GOT3 (cell line): ENCODE measurements at regions not wholly inside any gene's neighbourhood (a gene's known extent, or its start where the extent isn't known, plus 50 kb on each side); places are given as distances from the start of the nearest gene placed in this dataset.

ENCODE experiments used
- DNase-seq: peaks from one replicate; lab custom pipeline; 2025; ENCODE audit warnings: mixed read lengths; lab: John Stamatoyannopoulos, UW

DNA sequence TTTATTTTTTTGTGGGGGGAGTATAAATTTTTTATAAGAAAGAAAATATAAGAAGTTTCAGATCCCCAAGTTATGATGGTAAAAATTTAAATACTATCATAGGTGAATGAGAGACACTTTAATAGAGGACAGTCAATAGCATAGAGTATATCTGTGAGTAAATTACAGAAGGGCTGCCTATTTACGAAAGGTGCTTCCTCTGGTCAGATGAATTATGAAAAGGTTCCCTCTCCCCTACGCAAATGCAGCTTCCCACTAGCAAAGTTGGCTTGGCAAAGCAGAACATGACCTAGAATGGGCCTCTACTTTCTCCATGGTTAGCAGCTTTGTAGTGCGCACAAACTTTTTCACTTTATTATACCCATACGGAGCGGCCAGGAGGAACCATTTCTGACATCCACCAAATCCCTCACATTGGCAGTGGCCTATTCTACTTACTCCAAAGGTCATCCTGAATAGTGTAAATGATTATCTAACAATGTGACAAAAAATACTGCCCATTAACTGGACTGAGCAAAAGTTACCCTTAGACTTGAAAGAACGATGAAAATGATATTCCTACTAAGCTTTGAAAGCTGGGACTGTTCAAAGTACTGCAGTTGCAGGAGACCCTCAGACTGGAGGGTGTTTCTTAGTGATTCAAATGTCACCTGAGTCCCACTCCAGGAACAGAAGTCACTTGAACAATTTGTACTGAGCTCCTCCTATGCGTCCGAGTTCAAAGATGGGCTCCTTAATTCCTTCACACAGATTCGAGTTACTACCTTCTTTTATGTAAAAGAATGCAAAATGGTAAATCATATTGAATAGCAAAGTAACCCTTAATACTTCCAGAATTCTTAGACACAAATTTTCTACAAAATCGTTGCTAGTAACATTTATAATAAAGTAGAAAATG is 148.5 kb downstream of the NOL4 start:
- DNase-seq, result no peak

DNA sequence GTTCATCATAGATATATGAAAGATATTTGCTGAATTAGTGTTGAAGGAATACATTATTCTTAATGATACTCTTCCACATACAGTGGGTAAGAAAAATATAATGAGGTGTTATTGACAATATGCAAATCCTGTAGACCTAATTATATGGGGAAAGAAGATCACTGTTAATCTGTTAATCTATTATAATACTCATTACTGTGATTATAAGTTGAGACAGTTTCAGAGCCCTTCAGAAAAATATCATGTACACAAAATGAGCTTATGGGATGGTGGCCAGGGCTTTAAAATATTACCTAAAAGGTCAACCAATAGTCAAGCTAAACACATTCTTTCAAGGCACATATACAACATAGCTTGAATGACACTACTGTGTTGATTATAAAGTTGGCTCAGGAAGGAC is 163.5 kb downstream of the NOL4 start:
- no peak for DNase-seq

DNA sequence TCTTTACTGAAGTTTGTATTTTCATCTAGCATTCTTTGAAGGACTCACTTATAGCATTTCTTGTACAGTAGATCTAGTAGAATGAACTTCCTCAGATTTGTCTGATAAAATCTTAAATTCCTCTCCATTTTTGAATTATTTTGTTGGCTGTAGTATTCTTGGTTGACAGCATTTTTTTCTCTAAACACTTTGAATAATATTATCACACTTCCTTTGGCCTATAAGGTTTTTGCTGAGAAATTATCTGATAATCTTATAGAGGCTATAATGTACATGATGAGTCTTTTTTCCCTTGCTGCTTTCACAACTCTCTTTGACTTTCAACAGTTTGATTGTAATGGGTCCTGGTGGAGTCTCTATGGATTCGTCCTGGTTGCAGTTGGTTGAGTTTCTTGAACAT is 169.5 kb downstream of the NOL4 start:
- DNase-seq, result no peak

DNA sequence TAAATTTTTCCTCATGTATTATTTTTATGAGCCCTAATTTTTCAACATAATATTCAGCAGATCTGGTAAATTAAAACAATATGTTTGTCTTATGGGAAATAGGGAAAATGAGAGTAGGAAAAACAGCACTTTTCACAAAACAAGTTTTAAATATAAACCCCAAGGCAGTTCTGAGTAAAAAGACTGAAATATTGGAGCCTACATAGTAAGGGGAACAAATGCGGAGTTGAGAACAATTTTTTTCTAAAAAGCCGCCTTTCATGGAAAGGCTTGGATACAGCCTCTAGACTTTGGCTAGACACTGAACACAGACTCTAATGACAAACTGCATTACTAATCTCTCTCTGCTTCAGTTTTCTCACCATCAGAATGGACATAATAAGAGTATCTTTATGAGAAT is 174.1 kb downstream of the NOL4 start:
- no peak for DNase-seq

DNA sequence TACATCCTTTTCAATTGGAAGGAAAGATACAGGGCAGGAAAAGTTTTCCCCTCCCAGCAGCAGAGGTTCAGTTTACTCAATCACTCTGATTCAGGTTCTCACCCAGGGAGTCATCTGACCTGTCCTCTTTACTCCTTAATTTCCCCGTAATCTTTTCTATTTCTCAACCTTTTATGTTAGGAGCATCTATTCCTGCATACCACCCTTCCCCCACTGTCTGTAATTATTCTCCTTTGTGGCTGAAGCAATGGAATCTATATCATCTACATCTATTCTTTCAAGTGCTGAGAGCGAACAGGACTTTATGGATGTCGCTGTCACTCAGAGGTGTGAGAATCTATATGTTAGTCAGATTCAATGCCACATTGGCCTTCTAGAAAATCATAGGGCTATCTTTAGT is 175.2 kb downstream of the NOL4 start:
- DNase-seq, result no peak

DNA sequence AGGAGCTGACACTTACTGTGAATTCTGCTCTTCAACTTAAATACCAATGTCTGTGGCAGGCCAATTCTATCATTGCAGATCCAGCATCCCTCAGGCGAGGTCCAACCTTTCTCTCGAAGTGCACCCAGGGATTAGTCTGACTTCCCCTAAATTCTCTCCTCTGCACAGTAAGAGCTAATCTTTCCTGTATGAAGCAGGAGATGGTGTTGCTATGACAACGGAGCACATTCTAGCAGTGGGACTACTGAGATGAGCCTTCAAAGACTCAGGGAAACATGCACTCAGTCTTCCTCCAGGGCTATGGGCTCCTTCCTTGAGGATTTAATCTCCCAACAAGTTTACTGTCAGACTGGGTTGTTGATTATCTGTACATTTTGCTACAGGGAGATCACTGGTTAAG is 176.3 kb downstream of the NOL4 start:
- no peak for DNase-seq

DNA sequence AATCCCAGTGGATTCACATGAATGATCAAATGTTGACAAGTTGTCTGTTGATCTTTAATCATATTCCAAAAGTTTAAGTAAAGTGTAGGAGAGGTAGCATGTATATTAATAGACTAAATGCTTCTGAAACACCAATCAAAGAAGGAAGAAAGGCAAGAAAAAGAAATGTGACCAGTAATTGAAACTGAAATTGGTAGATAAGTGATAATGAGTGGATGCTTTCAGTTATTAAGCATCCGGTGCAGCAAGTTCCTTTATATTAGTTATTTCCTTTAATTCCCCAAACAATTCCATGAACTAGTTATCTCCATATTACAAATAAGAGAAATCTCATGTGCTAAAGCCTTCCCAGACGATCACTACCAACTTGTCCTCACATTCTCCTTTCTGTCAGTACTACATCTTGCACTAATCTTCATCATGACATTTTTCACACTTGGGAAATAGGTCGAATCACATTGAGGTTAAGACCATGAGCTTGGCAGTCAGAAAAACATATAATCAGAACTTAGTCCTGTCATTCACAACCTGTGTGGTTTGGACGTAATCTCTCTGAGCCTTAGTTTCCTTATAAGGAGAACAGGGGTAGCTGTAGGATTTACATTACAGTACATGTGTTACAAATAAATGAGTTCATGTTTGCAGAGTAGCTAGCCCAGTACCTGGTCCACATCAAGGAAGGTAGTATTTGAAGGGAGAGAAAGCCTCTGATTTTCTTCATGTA is 182.1 kb downstream of the NOL4 start:
- DNase-seq, result no peak

DNA sequence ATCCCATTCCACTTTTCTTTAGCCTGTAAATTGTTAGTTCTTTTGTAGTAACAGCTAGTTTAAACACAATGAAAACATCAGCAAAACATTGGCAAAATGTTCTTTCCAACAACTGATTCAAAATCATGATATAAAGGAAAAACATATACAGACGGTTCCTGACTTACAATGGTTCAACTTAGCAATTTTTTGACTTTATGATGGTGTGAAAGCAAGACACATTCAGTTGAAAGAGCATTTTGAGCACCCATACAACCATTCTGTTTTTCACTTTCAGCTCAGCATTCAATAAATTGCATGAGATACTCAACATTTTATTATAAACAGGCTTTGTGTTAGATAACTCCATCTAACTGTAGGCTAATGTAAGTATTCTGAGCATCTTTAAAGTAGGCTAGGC is 185.1 kb downstream of the NOL4 start:
- DNase-seq, result no peak

DNA sequence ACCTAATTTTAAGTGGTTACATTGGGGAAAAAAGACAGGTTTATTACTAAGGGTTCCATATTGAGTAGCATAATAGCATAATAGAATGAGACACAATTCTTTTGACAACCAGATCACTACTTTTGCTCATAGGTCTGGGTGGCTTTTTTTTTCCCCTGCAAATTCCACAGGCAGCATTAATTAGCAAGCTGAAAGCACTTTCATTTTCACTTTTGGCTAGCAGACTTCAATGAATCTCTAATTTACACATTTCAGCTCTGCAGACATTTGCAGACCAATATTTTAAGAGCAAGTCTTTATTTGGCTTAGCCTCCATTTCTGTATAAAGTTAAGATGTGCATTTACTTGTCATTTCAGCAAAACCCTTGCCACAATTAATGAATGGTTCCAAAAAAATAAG is 185.5 kb downstream of the NOL4 start:
- DNase-seq, result no peak

DNA sequence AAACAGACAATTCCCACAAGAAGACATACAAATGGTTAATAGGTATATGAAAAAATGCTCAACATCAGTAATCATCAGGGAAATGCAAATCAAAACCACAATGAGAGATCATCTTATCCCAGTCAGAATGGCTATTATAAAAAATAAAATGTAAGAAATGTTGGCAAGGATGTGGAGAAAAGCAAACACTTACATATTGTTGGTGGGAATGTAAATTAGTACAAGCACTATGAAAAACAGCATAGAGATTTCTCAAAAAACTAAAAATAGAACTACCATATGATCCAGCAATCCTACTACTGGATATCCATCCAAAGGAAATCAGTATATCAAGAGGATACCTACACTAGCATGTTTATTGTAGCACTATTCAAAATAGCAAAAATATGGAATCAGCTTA is 186.6 kb downstream of the NOL4 start:
- DNase-seq, result no peak

DNA sequence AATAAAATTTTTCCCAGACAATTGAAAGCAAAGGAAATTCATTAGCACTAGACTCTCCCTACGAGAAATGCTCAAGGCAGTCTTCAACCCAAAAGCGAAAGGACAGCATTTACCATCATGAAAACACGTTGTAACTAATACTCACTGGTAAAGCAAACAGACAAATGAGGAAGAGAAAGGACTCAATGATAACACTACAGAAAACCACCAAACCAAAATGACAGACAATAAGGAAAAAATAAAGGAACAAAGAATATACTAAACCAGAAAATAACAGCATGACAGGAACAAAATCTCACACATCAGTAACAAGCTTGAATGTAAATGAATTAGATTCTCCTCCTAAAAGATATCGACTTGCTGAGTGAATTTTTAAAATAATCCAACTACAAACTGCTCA is 190.7 kb downstream of the NOL4 start:
- no peak for DNase-seq

DNA sequence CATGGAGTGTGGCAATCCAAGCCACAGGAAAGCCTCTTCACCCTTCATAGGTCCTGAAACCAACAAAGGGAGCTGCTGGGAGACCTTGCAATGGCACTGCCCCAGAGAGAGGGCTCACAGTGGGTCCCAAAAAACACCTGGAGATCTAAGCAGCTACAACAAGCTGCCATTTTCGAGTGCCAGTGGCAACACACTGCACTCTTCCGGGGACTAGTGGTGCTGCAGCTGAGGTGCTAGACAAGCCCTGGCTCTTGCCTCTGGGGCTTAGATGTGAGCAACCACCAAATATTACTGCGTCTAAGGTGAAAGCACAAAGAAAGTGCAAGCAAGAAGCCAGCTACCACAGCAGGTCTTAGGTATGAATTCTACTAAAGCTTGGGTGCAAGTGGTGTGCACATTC is 192.9 kb downstream of the NOL4 start:
- no peak for DNase-seq

DNA sequence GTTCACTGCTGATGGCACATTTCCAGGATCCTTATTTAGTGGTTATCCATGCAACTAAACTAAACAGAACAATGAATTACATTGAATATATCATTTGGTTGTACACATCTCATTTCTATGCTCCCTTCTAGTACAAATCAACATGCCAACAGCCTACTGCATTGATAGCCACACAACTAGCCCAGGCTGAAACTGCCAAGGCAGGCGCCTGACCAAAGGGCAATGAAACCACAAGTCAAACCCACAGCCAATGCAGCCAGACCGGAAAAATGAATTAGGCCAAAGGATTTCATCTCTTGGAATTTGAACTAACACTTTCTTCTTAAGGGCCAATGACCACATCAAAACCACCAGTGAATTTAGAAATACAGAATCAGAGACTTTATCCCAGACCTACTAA is 196.4 kb downstream of the NOL4 start:
- DNase-seq, result no peak

DNA sequence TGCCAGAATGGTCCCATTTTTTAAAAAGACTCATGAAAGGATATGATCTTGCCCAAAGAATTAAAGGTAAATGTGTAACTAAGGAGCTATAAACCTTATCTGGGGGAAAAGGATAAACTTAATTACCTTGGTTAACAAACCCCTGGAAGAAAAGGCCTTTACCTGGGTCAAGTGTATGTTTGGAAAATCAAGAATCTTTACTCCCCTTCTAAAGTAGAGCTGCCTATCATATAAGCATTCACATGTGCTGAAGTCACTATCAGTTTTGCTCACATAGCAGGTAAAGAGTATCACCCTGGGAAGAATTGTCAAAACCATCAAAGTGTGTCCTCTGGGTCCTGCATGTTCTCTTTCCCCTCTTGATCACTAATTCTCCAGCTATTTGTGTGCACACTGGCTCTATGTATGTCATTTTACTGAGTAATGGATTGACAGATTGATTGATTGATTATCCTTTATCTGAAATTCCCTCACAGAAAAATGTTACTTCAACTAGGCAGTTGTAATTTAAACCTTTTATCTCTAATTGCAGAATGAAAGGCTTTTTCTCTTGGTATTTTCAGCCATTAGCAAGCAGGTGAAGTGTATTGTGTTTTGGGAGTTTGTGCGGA is 199.4 kb downstream of the NOL4 start:
- DNase-seq, result no peak

DNA sequence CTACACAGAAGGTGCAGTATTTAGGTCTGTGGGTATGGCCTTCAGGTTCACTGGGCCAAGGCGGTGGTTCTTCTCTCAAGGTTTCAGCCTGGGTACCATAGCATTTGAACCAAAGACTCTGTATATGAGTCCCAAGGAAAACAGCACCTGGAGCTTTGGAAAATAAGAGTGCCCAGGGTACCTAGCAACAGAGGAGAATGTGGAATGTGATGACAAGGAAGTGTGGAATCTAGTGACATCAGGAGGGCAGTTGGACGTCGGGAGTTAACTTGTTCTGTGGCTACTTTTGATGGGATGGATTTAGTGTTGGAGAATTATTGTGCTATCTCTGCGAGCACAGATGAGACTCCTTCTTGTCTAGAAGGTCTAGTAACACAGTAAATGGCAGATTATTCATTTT is 201.2 kb downstream of the NOL4 start:
- DNase-seq, result no peak

DNA sequence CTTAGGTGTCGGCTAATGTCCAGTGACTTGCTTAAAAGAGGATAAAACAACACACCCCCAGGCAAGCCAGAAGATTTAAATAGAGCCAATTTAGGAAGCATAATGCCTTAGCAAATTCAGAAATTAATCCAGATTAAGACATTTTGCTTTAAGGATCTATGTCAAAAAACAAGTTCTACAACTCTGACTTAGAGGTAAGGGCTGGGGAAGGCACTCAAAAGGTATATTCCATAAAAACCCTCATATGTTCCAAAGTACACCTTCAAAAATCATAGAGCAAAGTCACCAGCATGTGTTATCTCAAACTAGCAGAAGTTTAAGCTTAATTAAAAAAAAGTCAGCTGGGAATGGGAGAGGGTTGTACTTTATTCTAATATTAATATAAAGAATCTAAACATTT is 206.4 kb downstream of the NOL4 start:
- no peak for DNase-seq

DNA sequence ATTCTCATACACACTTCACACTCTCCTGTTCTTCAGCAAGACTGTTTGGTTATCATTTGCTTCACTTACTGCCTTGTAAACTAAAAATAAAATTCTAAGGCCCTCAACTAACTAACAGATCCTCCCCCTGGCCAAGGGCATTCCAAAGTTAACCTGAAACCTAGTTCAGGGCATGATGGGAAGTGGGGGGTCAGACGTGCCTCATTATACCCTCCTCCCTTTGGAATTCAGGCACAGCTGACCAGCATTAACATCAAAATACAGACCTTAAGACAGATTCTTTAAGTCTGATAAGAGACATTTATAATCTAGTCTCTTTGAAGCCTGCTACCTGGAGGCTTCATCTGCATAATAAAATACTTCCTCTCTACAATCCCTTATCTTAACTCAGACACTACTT is 221.0 kb downstream of the NOL4 start:
- DNase-seq, result no peak

DNA sequence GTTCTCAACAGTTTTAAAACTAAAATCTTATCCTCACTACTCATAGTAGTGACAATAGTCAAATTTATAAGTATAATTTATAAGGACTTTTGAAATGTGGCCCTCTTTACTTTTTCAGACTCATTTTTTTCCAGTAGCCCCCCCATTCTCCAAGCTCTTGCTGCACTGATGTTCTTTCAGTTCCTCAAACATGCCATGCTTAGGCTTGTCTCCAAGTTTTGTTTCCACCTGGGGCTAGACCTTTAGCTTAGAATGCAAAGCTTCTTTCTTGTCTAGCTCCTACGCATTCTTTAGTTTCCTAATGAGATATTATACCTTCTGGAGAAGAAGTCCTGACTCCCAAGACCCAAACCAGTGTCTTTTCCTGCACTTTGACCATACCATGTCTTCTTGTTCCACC is 222.6 kb downstream of the NOL4 start:
- DNase-seq, result no peak

DNA sequence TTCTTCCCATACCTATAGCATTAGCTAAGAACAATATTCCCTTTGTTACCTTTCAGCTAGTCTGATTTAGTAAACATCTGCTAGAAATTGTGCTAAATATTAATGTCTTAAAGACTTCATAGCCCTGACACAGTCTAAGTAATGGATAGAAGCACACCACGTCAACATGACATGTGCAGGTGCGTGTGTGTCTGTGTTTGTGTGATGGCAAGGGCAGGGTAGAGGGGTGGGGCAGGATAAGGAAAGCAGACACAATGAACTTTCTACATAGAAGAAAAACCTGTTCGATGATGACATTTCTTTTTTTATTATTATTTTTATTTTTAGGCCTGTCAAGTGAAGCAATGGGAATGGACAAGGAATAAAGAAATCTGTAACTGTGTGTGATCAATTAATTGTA is 223.3 kb downstream of the NOL4 start:
- DNase-seq, result no peak

DNA sequence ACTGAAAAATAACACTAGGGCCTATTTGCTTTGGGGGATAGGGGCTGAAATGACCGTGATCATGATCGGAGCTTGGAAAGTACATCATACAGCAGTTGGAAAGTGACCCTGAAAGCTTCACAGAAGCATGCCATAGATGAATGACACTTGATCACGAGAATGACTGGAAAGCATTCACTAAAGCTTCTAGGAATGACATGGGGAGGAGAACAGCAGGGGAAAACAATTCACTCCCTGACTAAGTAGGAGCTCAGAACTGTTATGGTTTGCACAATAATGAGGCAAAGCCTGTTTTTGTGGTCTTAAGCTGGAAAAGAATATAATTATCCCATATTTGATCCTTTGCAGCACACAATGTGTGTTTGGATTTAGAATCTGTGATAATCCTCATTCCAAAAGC is 237.5 kb downstream of the NOL4 start:
- no peak for DNase-seq

DNA sequence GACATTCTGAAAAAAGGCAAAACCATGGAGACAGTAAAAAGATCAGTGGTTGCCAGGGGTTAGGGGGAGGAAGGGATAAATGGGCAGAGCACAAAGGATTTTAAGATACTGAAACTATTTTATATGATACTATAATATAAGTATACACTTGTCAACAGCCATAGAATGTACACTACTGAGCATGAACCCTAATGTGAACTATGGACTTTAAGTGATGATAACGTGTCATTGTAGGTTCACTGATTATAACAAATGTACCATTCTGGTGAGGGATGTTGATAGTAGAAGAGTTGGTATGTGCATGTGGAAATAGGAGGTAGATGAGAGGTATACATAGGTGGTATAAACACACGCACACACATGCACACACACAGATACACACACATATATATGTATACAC is 241.6 kb downstream of the NOL4 start:
- DNase-seq, result no peak

DNA sequence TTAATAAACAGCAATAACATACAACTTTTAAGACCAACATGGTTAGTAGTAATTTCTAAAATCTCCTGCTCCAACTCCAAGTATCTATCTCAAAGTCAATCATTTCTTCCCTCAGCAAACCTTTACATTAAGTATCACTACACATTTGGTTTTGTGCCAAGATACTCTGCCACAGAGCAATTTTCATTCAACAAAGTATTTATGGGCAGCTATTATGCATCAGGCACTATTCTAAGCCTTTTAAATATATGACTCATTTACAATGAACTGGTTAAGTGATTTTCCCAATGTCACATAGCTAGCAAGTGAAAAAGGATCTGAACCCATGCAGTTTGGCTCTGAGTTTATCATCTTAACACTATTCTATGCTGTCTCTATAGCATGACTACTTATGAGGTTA is 264.3 kb downstream of the NOL4 start:
- DNase-seq, result no peak

DNA sequence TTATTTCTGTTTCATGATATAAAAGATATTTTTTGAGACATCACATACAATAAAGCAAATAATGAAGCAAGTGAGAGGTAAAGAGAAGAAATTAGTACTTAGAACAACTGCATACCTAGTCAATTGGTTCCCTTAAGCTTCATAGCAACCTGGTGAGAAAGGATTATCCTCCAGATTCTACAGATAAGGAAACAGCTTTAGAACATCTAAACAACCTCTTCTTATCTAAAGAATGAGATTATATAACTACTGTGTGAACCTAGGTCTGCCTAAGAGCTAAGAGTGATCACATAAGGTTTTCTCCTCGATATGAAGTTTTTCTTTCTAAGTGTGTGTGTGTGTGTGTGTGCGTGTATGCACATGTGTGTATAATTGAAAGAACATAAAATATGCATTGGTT is 265.1 kb downstream of the NOL4 start:
- no peak for DNase-seq
